ENCODE measurements at regions not wholly inside any gene's neighbourhood (a gene's known extent, or its start where the extent isn't known, plus 50 kb on each side); places are given as distances from the start of the nearest gene placed in this dataset.

DNA sequence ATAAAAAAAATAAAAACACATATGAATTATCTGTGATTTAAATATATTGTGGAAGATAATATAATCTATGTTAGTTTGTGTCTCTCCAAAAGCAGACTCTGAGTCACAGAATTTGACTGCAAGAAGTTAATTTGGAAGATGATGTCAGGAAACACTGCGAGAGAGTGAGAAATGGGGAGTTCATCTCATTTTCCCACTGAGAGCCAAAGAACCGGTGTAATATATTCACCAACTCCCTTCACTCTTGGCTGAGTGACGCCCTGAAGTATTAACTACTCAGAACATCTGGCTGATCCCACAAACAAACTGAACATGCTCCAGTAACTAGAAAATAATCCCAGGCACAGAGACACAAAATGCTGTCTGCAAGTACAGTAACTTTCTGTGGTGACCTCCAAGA lies 345.8 kb upstream of the SPANXN1 start:
- BruUV-seq (replicated peaks) = no TSS peak
- Histone ChIP-seq H3K27ac (ENCODE audit: low read depth, low read length) (no peak overlapping the region), H3K9me2 (ENCODE audit: insufficient read depth) (no peaks in the 10 kb centered on the region), H4K20me1 (ENCODE audit: insufficient read depth) (no peaks in the 10 kb centered on the region), H3K4me1 (ENCODE audit: control insufficient read depth in 1 of 2, insufficient read depth in 2 of 2, low read length in 2 of 2) (no peaks in the 10 kb centered on the region), H3K27me3 (ENCODE audit: insufficient read depth, low read length) (no peaks in the 10 kb centered on the region), H3K9me3 (ENCODE audit: control insufficient read depth in 1 of 2, insufficient read depth in 1 of 2, low read depth in 1 of 2, low read length in 2 of 2) (no peaks in the 10 kb centered on the region), H3K79me2 (ENCODE audit: insufficient read depth, low read length) (no peaks in the 10 kb centered on the region), H2AFZ (ENCODE audit: low read depth, low read length, poor library complexity, severe bottlenecking) (no peak overlapping the region), H3K4me3 (replicated peaks in 1 of 2; ENCODE audit: low read depth in 1 of 2, low read length in 2 of 2) (no peak overlapping the region), H3K36me3 (ENCODE audit: control insufficient read depth in 1 of 2, insufficient read depth in 2 of 2, low read length in 2 of 2) (no peaks in the 10 kb centered on the region), H3K4me2 (ENCODE audit: low read length) (no peak overlapping the region), H3K9ac (ENCODE audit: low read length) (no peak overlapping the region)
- RAD21 ChIA-PET (ENCODE audit: low non-redundant PET in 1 of 2, low total read pairs in 2 of 2, uncharacterized antibody in 2 of 2, unreplicated experiment in 2 of 2) = no interaction called here
- TF ChIP-seq YY1 (IDR thresholded peaks at IDR 0.05; ENCODE audit: extremely low read depth, insufficient replicate concordance, low read depth, low read length) = no peak
- no peak for TF ChIP-seq EGR1 (IDR thresholded peaks at IDR 0.05; ENCODE audit: low read depth)
- no peak for TF ChIP-seq RAD21 (IDR thresholded peaks at IDR 0.05; ENCODE audit: low read depth)
- TF ChIP-seq EZH2 (IDR thresholded peaks at IDR 0.05) = no peak
- TF ChIP-seq EZH2phosphoT487 (IDR thresholded peaks at IDR 0.05; ENCODE audit: borderline replicate concordance) = no peak
- TF ChIP-seq SIN3A (IDR thresholded peaks at IDR 0.05; ENCODE audit: low read depth) = no peak
- TF ChIP-seq JUND (IDR thresholded peaks at IDR 0.05) = no peak
- TF ChIP-seq ZNF274 (IDR thresholded peaks at IDR 0.05; ENCODE audit: low read depth, low read length) = no peak
- no peak for TF ChIP-seq POLR2AphosphoS5 (IDR thresholded peaks at IDR 0.05; ENCODE audit: low read depth, low read length)
- TF ChIP-seq CEBPB (IDR thresholded peaks at IDR 0.05; ENCODE audit: low read depth) = no peak
- TF ChIP-seq, protein P1, sequence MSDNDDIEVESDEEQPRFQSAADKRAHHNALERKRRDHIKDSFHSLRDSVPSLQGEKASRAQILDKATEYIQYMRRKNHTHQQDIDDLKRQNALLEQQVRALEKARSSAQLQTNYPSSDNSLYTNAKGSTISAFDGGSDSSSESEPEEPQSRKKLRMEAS (IDR thresholded peaks at IDR 0.05) = no peak
- TF ChIP-seq POLR2A (IDR thresholded peaks at IDR 0.05; ENCODE audit: borderline replicate concordance, extremely low read depth, insufficient read depth, insufficient read length) = no peak
- TF ChIP-seq ZFX (IDR thresholded peaks at IDR 0.05) = no peak
- TF ChIP-seq SP1 (IDR thresholded peaks at IDR 0.05; ENCODE audit: low read depth) = no peak
- DNase-seq (ENCODE audit: low read depth, low spot score) (no peak), ATAC-seq (no peak)
- CTCF ChIA-PET = no interaction called here
- intact Hi-C loops (cut with micrococcal nuclease) = no loop called here
- POLR2A ChIA-PET = no interaction called here

DNA sequence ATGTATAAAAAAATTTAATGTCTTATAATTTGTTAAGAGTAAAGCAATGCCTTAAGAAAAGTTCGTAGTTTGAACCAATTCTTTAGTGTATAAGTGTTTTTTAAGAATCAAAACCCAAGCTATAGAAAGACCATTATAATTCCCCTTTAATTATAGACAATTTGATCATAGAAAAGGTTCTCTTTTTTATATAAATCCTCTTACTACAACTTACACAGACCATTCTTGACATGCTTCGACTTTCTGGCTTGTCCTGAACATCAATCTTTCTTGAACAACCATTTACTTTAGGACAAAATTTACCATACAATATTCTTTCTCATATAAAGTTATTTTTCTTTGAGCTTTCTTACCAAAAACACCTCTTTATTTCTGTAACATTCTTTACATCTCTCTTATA lies 330.5 kb upstream of the SPANXN1 start:
- intact Hi-C loops (cut with micrococcal nuclease) = no loop called here
- Histone ChIP-seq H3K9me2 (ENCODE audit: insufficient read depth) (no peaks in the 10 kb centered on the region), H3K36me3 (ENCODE audit: control insufficient read depth in 1 of 2, insufficient read depth in 2 of 2, low read length in 2 of 2) (no peaks in the 10 kb centered on the region), H3K9me3 (ENCODE audit: control insufficient read depth in 1 of 2, insufficient read depth in 1 of 2, low read depth in 1 of 2, low read length in 2 of 2) (no peaks in the 10 kb centered on the region; a peak in 1 of 4 replicates), H3K79me2 (ENCODE audit: insufficient read depth, low read length) (no peaks in the 10 kb centered on the region), H3K4me3 (replicated peaks in 1 of 2; ENCODE audit: low read depth in 1 of 2, low read length in 2 of 2) (no peak overlapping the region), H3K4me2 (ENCODE audit: low read length) (no peak overlapping the region), H4K20me1 (ENCODE audit: insufficient read depth) (no peaks in the 10 kb centered on the region), H3K9ac (ENCODE audit: low read length) (no peak overlapping the region), H3K4me1 (ENCODE audit: control insufficient read depth in 1 of 2, insufficient read depth in 2 of 2, low read length in 2 of 2) (no peaks in the 10 kb centered on the region), H3K27ac (ENCODE audit: low read depth, low read length) (no peak overlapping the region), H3K27me3 (ENCODE audit: insufficient read depth, low read length) (no peaks in the 10 kb centered on the region), H2AFZ (ENCODE audit: low read depth, low read length, poor library complexity, severe bottlenecking) (no peak overlapping the region)
- DNase-seq (ENCODE audit: low read depth, low spot score) (no peak), ATAC-seq (no peak)
- ChIA-PET POLR2A (no interaction called here), RAD21 (ENCODE audit: low non-redundant PET in 1 of 2, low total read pairs in 2 of 2, uncharacterized antibody in 2 of 2, unreplicated experiment in 2 of 2) (no interaction called here), CTCF (no interaction called here)
- BruUV-seq (replicated peaks) = no TSS peak
- TF ChIP-seq FOSL1 (IDR thresholded peaks at IDR 0.05; ENCODE audit: low read depth) (no peak), SP1 (IDR thresholded peaks at IDR 0.05; ENCODE audit: low read depth) (no peak), ELF1 (IDR thresholded peaks at IDR 0.05; ENCODE audit: borderline replicate concordance, low read depth) (no peak), POLR2AphosphoS5 (IDR thresholded peaks at IDR 0.05; ENCODE audit: low read depth, low read length) (no peak), EZH2phosphoT487 (IDR thresholded peaks at IDR 0.05; ENCODE audit: borderline replicate concordance) (no peak), EGR1 (IDR thresholded peaks at IDR 0.05; ENCODE audit: low read depth) (no peak), ZNF274 (IDR thresholded peaks at IDR 0.05; ENCODE audit: low read depth, low read length) (no peak), ZFX (IDR thresholded peaks at IDR 0.05) (no peak), YY1 (IDR thresholded peaks at IDR 0.05; ENCODE audit: extremely low read depth, insufficient replicate concordance, low read depth, low read length) (no peak)
- TF ChIP-seq, protein P2, sequence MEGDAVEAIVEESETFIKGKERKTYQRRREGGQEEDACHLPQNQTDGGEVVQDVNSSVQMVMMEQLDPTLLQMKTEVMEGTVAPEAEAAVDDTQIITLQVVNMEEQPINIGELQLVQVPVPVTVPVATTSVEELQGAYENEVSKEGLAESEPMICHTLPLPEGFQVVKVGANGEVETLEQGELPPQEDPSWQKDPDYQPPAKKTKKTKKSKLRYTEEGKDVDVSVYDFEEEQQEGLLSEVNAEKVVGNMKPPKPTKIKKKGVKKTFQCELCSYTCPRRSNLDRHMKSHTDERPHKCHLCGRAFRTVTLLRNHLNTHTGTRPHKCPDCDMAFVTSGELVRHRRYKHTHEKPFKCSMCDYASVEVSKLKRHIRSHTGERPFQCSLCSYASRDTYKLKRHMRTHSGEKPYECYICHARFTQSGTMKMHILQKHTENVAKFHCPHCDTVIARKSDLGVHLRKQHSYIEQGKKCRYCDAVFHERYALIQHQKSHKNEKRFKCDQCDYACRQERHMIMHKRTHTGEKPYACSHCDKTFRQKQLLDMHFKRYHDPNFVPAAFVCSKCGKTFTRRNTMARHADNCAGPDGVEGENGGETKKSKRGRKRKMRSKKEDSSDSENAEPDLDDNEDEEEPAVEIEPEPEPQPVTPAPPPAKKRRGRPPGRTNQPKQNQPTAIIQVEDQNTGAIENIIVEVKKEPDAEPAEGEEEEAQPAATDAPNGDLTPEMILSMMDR (IDR thresholded peaks at IDR 0.05 in 2 of 3, conservative IDR thresholded peaks at IDR 0.05 in 1 of 3; ENCODE audit: borderline replicate concordance in 1 of 3, insufficient read depth in 1 of 3, low read depth in 2 of 3, low read length in 2 of 3) = no peak
- TF ChIP-seq, protein P1 (IDR thresholded peaks at IDR 0.05) = no peak
- TF ChIP-seq, protein P3, sequence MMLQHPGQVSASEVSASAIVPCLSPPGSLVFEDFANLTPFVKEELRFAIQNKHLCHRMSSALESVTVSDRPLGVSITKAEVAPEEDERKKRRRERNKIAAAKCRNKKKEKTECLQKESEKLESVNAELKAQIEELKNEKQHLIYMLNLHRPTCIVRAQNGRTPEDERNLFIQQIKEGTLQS (IDR thresholded peaks at IDR 0.05) = no peak
